HG02885 (cell line): ENCODE measurements at regions not wholly inside any gene's neighbourhood (a gene's known extent, or its start where the extent isn't known, plus 50 kb on each side); places are given as distances from the start of the nearest gene placed in this dataset.
"Not testable (repeated sequence)": the region's sequence is repeated elsewhere in the genome, so short reads cannot be mapped to it uniquely, and the experiment has no call there.

ENCODE experiments used
- ATAC-seq: cut with Tn5 transposase; IDR thresholded peaks from one replicate; pipeline ENCODE4 v1.9.1; 2021; ENCODE audit warnings: mild to moderate bottlenecking; ENCODE audit not compliant: unreplicated experiment, poor library complexity

- no peak for ATAC-seq
Measured at GRCh38 chr4:60879135-60879701, 320.9 kb upstream of the ADGRL3 start.

GRCh38 chr4:60884587-60884986 is 315.5 kb upstream of the ADGRL3 start:
- ATAC-seq, result no peak

- ATAC-seq, result no peak
Measured at GRCh38 chr4:60885011-60885410, 315.1 kb upstream of the ADGRL3 start.

GRCh38 chr4:60890743-60891142 is 309.4 kb upstream of the ADGRL3 start:
- ATAC-seq, result no peak

- ATAC-seq, result no peak
Measured at GRCh38 chr4:60891947-60892346, 308.2 kb upstream of the ADGRL3 start.

- ATAC-seq, result no peak
Measured at GRCh38 chr4:60897415-60897814, 302.7 kb upstream of the ADGRL3 start.

GRCh38 chr4:60905162-60905561 is 295.0 kb upstream of the ADGRL3 start:
- no peak for ATAC-seq

GRCh38 chr4:60911127-60911526 is 289.0 kb upstream of the ADGRL3 start:
- ATAC-seq, result no peak

GRCh38 chr4:60913002-60913401 is 287.1 kb upstream of the ADGRL3 start:
- no peak for ATAC-seq

GRCh38 chr4:60913671-60914070 is 286.5 kb upstream of the ADGRL3 start:
- ATAC-seq, result no peak

- ATAC-seq, result not testable (repeated sequence)
Measured at GRCh38 chr4:60921735-60922134, 278.4 kb upstream of the ADGRL3 start.

- no peak for ATAC-seq
Measured at GRCh38 chr4:60923075-60923474, 277.1 kb upstream of the ADGRL3 start.

GRCh38 chr4:60926624-60927023 is 273.5 kb upstream of the ADGRL3 start:
- no peak for ATAC-seq

GRCh38 chr4:60930866-60931265 is 269.3 kb upstream of the ADGRL3 start:
- ATAC-seq, result no peak

- no peak for ATAC-seq
Measured at GRCh38 chr4:60934566-60935295, 265.4 kb upstream of the ADGRL3 start.

- ATAC-seq, result no peak
Measured at GRCh38 chr4:60938181-60938580, 261.9 kb upstream of the ADGRL3 start.

- no peak for ATAC-seq
Measured at GRCh38 chr4:60938621-60939020, 261.5 kb upstream of the ADGRL3 start.

- ATAC-seq, result no peak
Measured at GRCh38 chr4:60944060-60944459, 256.1 kb upstream of the ADGRL3 start.

GRCh38 chr4:60945641-60946040 is 254.5 kb upstream of the ADGRL3 start:
- no peak for ATAC-seq

- ATAC-seq, result no peak
Measured at GRCh38 chr4:60948008-60948407, 252.1 kb upstream of the ADGRL3 start.

GRCh38 chr4:60952921-60953320 is 247.2 kb upstream of the ADGRL3 start:
- ATAC-seq, result no peak

- no peak for ATAC-seq
Measured at GRCh38 chr4:60953826-60954225, 246.3 kb upstream of the ADGRL3 start.
